Astrocyte (in vitro differentiated cells and primary cell): ENCODE measurements at regions not wholly inside any gene's neighbourhood (a gene's known extent, or its start where the extent isn't known, plus 50 kb on each side); places are given as distances from the start of the nearest gene placed in this dataset.

Experiments used
- EZH2 ChIP-seq: IDR thresholded peaks from 2 replicates; pipeline ENCODE4 v1.6.1; 2012; ENCODE audit warnings: mild to moderate bottlenecking, low read length, inconsistent platforms; ENCODE audit not compliant: insufficient read depth
- TF ChIP-seq, protein P1 (sequence below): IDR thresholded peaks from 2 replicates; pipeline ENCODE4 v1.5.1; 2011; ENCODE audit warnings: low read depth, mild to moderate bottlenecking, inconsistent platforms, low read length, moderate library complexity; ENCODE audit not compliant: insufficient read depth

DNA sequence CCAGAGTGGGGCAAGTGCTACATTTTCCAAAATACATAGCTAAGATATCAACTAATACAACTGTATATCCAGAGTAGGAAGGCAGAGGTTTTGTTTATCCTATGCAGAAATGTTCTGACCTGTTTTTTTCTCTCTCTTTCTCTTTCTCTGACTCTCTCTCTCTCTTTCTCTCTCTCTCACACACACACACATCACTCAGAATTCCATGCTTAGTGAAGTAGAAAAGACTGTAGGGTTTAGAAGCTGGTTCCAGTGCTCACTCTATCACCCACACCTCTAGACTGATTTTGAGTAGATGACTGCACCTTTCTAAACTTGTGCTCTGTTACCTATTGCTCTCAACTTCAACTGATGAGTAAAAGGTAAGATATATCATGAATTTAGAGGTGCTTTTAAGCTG lies 356.7 kb downstream of the LRIG3 start:
- TF ChIP-seq, protein P1, sequence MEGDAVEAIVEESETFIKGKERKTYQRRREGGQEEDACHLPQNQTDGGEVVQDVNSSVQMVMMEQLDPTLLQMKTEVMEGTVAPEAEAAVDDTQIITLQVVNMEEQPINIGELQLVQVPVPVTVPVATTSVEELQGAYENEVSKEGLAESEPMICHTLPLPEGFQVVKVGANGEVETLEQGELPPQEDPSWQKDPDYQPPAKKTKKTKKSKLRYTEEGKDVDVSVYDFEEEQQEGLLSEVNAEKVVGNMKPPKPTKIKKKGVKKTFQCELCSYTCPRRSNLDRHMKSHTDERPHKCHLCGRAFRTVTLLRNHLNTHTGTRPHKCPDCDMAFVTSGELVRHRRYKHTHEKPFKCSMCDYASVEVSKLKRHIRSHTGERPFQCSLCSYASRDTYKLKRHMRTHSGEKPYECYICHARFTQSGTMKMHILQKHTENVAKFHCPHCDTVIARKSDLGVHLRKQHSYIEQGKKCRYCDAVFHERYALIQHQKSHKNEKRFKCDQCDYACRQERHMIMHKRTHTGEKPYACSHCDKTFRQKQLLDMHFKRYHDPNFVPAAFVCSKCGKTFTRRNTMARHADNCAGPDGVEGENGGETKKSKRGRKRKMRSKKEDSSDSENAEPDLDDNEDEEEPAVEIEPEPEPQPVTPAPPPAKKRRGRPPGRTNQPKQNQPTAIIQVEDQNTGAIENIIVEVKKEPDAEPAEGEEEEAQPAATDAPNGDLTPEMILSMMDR, result no peak
- TF ChIP-seq EZH2, result no peak
